ENCODE measurements at regions not wholly inside any gene's neighbourhood (a gene's known extent, or its start where the extent isn't known, plus 50 kb on each side); places are given as distances from the start of the nearest gene placed in this dataset.

DNA sequence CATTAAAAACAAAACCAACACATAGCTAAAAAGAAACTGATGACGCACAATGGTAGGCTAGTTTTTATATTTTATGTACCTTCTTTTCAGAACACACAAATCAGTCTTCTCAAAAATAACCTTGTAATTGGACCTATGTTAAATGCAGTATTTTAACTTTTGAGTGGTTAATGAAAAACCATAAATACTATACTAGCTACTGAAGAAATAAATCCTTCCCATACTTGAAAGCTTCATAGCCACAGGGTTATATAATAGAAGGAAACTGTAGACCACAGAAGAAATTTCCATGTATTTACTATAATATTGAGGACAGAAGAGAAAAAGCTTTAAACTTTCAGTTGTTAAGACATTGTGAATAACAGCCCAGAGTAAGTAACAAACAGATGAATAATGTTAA is 1094.3 kb upstream of the SLC10A2 start:
- TF ChIP-seq POLR2A (IDR thresholded peaks at IDR 0.05; ENCODE audit: low read depth, low read length) (no peak), POLR2AphosphoS5 (IDR thresholded peaks at IDR 0.05; ENCODE audit: low read depth, low read length) (no peak), TAF1 (IDR thresholded peaks at IDR 0.05; ENCODE audit: low read depth, low read length) (no peak), SPI1 (IDR thresholded peaks at IDR 0.05; ENCODE audit: low read depth, low read length) (no peak), PAX5 (IDR thresholded peaks at IDR 0.05; ENCODE audit: insufficient read depth, low read length, severe bottlenecking) (no peak), POU2F2 (IDR thresholded peaks at IDR 0.05; ENCODE audit: low read depth, low read length) (no peak)

Data from GM12891 (cell line).